ENCODE measurements at regions not wholly inside any gene's neighbourhood (a gene's known extent, or its start where the extent isn't known, plus 50 kb on each side); places are given as distances from the start of the nearest gene placed in this dataset.

- TF ChIP-seq CTCF (IDR thresholded peaks at IDR 0.05; ENCODE audit: control insufficient read depth, extremely low read depth, insufficient read depth): no peak
- DNase-seq (ENCODE audit: low read depth): no peak
Observed at GRCh38 chr2:21220930-21221329, 97.2 kb downstream of the TDRD15 start.

GRCh38 chr2:21223618-21224017, 99.8 kb downstream of the TDRD15 start:
- no peak overlapping the region for H3K4me3 ChIP-seq (ENCODE audit: low read depth, low read length)
- DNase-seq (ENCODE audit: low read depth): no peak
- TF ChIP-seq CTCF (IDR thresholded peaks at IDR 0.05; ENCODE audit: control insufficient read depth, extremely low read depth, insufficient read depth): no peak

More at GRCh38 chr2:21220930-21221329, 97.2 kb downstream of the TDRD15 start:
- no peak overlapping the region for H3K4me3 ChIP-seq (ENCODE audit: low read depth, low read length)

GRCh38 chr2:21228041-21228895, 104.5 kb downstream of the TDRD15 start:
- no peak overlapping the region for H3K4me3 ChIP-seq (ENCODE audit: low read depth, low read length)
- DNase-seq (ENCODE audit: low read depth): no peak
- TF ChIP-seq CTCF (IDR thresholded peaks at IDR 0.05; ENCODE audit: control insufficient read depth, extremely low read depth, insufficient read depth): no peak

GRCh38 chr2:21229302-21229701, 105.5 kb downstream of the TDRD15 start:
- DNase-seq (ENCODE audit: low read depth): no peak
- H3K4me3 ChIP-seq (ENCODE audit: low read depth, low read length): no peak overlapping the region
- no peak for TF ChIP-seq CTCF (IDR thresholded peaks at IDR 0.05; ENCODE audit: control insufficient read depth, extremely low read depth, insufficient read depth)

GRCh38 chr2:21230140-21230539, 106.4 kb downstream of the TDRD15 start:
- TF ChIP-seq CTCF (IDR thresholded peaks at IDR 0.05; ENCODE audit: control insufficient read depth, extremely low read depth, insufficient read depth): no peak
- no peak for DNase-seq (ENCODE audit: low read depth)
- no peak overlapping the region for H3K4me3 ChIP-seq (ENCODE audit: low read depth, low read length)

- TF ChIP-seq CTCF (IDR thresholded peaks at IDR 0.05; ENCODE audit: control insufficient read depth, extremely low read depth, insufficient read depth): no peak
- no peak for DNase-seq (ENCODE audit: low read depth)
- no peak overlapping the region for H3K4me3 ChIP-seq (ENCODE audit: low read depth, low read length)
Observed at GRCh38 chr2:21231985-21232384, 108.2 kb downstream of the TDRD15 start.

GRCh38 chr2:21233194-21233593, 109.4 kb downstream of the TDRD15 start:
- no peak for DNase-seq (ENCODE audit: low read depth)
- no peak for TF ChIP-seq CTCF (IDR thresholded peaks at IDR 0.05; ENCODE audit: control insufficient read depth, extremely low read depth, insufficient read depth)
- H3K4me3 ChIP-seq (ENCODE audit: low read depth, low read length): no peak overlapping the region

Measured in LNCaP clone FGC (cell line).